RCC 7860 (cell line): ENCODE measurements at regions not wholly inside any gene's neighbourhood (a gene's known extent, or its start where the extent isn't known, plus 50 kb on each side); places are given as distances from the start of the nearest gene placed in this dataset.

Experiments
- DNase-seq: peaks from one replicate; pipeline ENCODE4 v3.0.0-alpha.2; 2015; ENCODE audit warnings: low spot score
- FAIRE-seq: peaks from 2 replicates; lab custom pipeline; 2012; peaks lifted over from hg19 to GRCh38; lab: Jason Lieb, UNC

- FAIRE-seq = no peak
- DNase-seq = no peak
Observed at GRCh38 chr4:57445686-57446085, 335.5 kb upstream of the IGFBP7 start.

- DNase-seq (no peak), FAIRE-seq (no peak)
Observed at GRCh38 chr4:57444671-57445070, 334.5 kb upstream of the IGFBP7 start.

- no peak for DNase-seq
- FAIRE-seq = no peak
Observed at GRCh38 chr4:57443787-57444186, 333.6 kb upstream of the IGFBP7 start.

GRCh38 chr4:57443308-57443707 is 333.1 kb upstream of the IGFBP7 start:
- no peak for DNase-seq
- no peak for FAIRE-seq

DNA sequence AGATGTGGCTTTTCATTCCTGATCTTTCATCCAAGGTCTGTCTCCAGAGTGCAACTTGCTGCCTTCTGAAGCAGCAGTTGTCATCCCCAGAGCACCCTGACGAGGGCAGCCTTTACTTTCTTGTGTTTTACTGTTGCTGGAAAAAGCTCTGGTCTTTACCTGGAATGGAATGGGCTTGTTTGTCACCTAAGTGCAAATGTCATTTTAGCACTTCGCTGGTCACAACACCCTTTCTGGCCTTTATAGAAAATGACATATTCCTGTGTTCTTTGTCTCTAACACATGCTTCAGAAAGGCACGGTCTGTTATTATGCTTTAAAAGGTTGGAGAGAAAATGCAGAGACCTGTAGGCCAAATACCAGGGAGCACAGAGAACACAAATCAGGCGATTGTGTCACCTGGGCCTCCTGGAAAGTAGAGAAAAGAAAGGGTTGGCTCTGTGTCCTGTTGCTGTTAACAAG is 332.7 kb upstream of the IGFBP7 start:
- FAIRE-seq = no peak
- DNase-seq = peak; percentile 19

- no peak for FAIRE-seq
Observed at GRCh38 chr4:57442241-57442640, 332.1 kb upstream of the IGFBP7 start.

DNA sequence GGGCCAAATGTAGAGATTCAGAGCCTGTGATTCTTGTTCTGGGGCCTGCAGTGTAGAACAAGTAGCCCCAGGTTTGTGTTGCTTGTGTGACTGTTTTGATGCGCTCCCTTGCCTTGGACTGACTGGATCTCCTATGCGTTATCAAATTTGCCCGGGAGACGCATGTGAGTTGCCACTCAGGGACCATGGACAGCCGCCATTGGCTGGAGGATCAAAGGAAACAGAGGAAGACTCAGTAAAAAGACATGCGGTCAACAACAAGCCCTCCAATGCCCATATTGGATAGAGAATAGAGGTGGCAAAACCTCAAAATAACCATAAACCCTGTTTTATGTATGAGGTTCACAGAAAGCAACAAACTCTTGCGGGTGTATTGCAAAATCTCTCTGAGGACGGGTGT is 327.5 kb upstream of the IGFBP7 start:
- no peak for FAIRE-seq
- DNase-seq = no peak

More at GRCh38 chr4:57442241-57442640, 332.1 kb upstream of the IGFBP7 start:
- DNase-seq = no peak

DNA sequence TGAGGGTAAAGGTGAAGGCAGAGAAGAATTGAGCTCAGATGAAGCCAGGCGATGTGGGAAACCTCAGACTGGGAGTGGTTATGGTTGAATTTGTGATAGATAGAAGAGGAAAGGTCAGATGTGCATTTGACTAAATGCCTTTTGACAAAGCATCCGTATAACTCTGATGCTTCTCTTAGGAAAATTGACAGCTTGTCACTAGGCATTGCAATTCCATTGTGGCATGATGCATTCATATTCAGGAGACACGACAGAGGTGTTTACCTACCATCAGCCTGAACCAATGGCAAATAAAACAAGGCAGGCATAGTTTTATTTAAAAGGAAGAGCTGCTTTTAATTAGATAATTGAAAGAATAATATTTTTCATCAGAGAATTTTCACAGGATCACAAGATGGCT is 325.1 kb upstream of the IGFBP7 start:
- no peak for FAIRE-seq

DNA sequence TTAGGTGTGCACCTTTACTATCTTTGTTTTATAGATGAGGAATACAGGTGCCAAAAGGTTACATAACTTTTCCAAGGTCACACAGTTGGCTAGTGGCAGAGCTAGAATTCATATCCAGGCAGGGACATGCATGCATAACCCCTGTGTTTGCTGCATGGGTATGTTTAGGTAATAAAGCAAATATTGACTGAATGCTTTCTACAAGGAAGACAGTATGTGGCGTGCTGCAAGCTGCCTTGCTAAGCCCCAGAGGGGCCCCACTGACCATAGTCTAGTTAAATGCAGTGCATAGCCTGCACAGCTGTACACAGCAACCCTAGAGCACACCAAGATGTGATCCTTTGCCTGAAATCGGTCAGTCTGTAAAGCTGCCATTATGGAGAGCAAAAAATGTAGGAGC is 320.5 kb upstream of the IGFBP7 start:
- FAIRE-seq = no peak

More for the DNA sequence above, 325.1 kb upstream of the IGFBP7 start:
- DNase-seq = no peak

GRCh38 chr4:57426779-57427395 is 316.7 kb upstream of the IGFBP7 start:
- FAIRE-seq (no peak), DNase-seq (peak; percentile 51)

More for the DNA sequence above, 320.5 kb upstream of the IGFBP7 start:
- DNase-seq = no peak

GRCh38 chr4:57425610-57426009 is 315.4 kb upstream of the IGFBP7 start:
- DNase-seq (peak; percentile 71), FAIRE-seq (no peak)

DNA sequence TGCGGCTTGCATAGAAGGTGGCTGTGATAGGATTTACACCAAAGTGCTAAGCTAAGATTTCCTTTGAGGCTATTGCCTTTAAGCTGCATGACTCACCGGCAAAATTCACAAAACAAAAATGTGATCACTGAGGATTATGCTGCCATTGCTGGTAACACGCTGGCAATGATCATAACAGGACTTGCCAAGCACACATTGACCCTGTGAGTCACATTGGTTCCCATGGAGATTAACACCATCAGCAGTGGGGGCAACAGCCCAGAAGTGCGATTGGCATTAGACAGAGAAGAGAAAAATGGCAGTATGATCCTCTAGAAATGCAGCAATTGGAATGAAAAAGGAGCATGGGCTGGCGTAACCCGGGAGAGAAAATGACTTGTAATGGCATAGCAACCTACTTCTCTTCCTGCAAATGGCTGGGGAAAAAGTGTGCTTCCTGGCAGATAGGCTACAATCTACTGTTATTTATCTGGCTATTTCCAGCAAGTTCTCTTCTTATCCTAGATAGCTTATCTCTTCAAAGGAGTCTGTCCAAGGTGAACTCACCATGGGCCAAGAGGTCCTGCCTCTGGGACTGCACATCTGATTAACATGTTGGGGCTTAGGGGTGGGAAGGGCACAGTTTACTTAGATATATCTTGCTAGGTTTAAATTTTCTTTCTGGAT is 314.2 kb upstream of the IGFBP7 start:
- DNase-seq = peak; percentile 72
- no peak for FAIRE-seq

- no peak for DNase-seq
- no peak for FAIRE-seq
Observed at GRCh38 chr4:57418133-57418532, 307.9 kb upstream of the IGFBP7 start.

DNA sequence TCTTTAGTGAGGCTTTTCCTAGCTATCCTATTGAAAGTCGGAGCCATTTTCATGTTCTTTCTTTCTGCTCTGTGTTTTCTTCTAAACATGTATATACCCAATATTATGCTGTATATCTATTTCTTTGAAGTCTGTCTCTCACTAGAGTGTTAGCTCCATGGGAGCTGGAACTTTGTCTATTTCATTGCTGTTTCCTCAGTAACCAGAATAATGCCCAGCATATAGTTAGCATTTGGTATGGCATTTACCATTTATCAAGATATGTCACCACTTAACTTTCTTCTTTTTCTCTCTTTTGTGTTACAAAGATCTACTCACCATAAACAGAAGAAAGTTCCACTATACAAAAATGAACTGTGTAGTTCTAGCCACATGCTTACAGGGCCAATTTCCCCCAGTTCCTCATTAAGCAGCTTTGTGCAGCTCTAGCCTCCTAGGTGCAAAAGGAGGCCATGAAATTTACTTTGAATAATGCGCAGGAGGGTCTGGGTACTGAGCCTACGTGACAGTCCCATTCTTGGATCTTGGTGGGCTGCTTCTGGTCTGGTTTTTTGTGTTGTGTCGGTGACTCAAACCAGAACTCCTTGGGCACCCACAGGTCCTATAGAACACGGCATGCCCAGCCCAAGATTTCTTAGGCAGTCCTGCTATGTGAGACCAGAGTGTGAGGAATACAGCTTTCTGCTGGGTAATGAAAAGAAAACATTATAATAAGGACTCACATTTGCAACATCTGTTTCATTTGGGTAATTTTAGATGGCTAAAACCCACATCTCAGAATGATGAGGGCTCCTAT is 302.3 kb upstream of the IGFBP7 start:
- FAIRE-seq = no peak

GRCh38 chr4:57410331-57411052 is 300.3 kb upstream of the IGFBP7 start:
- FAIRE-seq (no peak), DNase-seq (no peak)

More for the DNA sequence above, 302.3 kb upstream of the IGFBP7 start:
- DNase-seq = no peak

DNA sequence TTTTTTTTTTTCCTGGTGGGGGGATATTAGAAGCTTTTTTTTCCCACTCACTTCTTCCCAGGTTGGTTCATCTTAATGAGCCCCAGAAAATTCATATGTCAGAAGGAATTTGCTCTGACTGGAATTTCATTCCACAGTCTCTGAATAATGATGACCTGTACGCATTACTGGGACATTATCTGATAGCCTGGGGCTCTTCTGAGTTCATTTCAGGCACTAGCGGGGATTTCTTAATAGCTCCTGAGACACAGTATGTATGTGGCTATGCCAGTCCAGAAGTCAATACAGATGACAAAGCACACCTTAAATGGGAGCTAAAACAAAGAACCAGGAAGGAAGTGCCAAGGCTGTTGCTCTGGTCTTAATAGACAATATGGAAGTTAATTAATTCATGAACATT is 295.2 kb upstream of the IGFBP7 start:
- DNase-seq (peak; percentile 57), FAIRE-seq (no peak)

DNA sequence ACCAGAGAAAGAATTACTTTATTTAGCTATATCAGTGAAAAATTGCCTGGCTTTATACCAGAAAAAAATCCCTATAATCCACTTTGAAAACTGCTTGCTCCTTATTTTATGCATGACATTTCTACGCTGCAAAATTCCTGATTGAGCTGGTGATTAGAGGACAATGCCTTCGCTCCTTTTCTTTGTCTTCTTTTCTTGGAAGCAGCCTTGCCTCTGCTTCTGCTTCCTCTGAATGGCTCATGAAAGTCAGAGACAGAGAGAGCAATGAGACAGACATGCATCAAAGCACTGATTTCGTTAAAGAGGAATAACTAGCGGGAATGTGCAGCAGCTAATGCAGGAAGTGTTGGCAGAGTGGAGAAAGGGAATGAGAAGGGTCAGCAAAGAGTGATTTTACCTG is 294.3 kb upstream of the IGFBP7 start:
- FAIRE-seq (no peak), DNase-seq (no peak)

DNA sequence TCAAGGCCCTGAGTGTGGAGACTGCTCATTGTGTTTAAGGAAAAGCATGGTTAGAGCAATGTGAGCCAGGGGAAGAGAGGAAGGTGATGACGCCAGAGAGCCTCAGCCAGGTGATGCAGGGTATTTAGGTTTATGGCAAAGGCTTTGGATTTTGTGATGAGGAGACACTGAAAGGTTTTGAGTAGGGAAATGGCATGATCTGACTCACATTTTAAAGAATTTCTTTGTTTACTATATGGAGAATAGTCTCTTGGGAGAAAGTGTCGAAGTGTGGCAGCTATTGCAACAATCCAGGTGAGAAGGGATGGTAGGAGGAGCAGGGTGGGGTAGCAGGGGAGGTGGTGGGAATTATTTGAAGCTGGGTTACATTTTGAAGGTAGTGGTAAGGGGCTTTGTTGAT is 293.4 kb upstream of the IGFBP7 start:
- no peak for FAIRE-seq

DNA sequence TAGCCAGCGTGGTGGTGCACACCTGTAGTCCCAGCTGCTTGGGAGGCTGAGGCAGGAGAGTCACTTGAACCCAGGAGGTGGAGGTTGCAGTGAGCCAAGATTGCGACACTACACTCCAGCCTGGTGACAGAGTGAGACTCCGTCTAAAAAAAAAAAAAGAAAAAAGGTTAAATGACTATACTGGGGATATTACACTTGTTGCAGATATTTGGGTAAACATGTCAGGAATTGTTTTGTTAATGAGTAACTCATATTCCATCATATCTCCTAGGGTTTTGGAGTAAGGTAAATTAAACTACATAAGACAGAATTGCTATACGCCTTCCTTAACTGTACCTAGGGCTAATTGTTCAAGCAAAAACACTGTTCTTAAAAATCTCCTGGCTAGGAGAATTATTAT is 291.4 kb upstream of the IGFBP7 start:
- DNase-seq (no peak), FAIRE-seq (no peak)

More for the DNA sequence above, 293.4 kb upstream of the IGFBP7 start:
- DNase-seq = no peak

- no peak for FAIRE-seq
- peak; percentile 66 for DNase-seq
Observed at GRCh38 chr4:57378766-57379165, 268.6 kb upstream of the IGFBP7 start.
